IgD-negative memory B cell (primary cell): ENCODE measurements at regions not wholly inside any gene's neighbourhood (a gene's known extent, or its start where the extent isn't known, plus 50 kb on each side); places are given as distances from the start of the nearest gene placed in this dataset.
"Not testable (repeated sequence)": the region's sequence is repeated elsewhere in the genome, so short reads cannot be mapped to it uniquely, and the experiment has no call there.

Experiments used
- H3K27ac Mint-ChIP-seq, 3 donors: one replicate each; pipeline ENCODE4 v1.8.0; 2020 to 2022; ENCODE audit warnings: mild to moderate bottlenecking in 3 of 3, mixed read lengths in 3 of 3, moderate library complexity in 1 of 3
- H3K27me3 Mint-ChIP-seq: one replicate; pipeline ENCODE4 v1.8.0; 2021; ENCODE audit warnings: mixed read lengths
- H3K36me3 Mint-ChIP-seq: one replicate; pipeline ENCODE4 v1.8.0; 2020; ENCODE audit warnings: mild to moderate bottlenecking, mixed read lengths
- H3K4me1 Mint-ChIP-seq, 3 donors: one replicate each; pipeline ENCODE4 v1.8.0; 2020 to 2022; ENCODE audit warnings: mixed read lengths in 3 of 3, mild to moderate bottlenecking in 1 of 3
- H3K4me3 Mint-ChIP-seq, 4 donors: one replicate each; pipeline ENCODE4 v1.8.0; 2020 to 2022; ENCODE audit warnings: mild to moderate bottlenecking in 4 of 4, mixed read lengths in 4 of 4, moderate library complexity in 3 of 4
- H3K9me3 Mint-ChIP-seq, 3 donors: one replicate each; pipeline ENCODE4 v1.8.0; 2020 to 2021; ENCODE audit warnings: mixed read lengths in 3 of 3, mild to moderate bottlenecking in 1 of 3

- H3K4me1 Mint-ChIP-seq, H3K36me3 Mint-ChIP-seq, H3K9me3 Mint-ChIP-seq, H3K4me3 Mint-ChIP-seq, H3K27ac Mint-ChIP-seq, H3K27me3 Mint-ChIP-seq: not testable (repeated sequence)
Observed at GRCh38 chr4:189653983-189654382, 286.7 kb upstream of the FRG1 start.

- not testable (repeated sequence) for H3K27ac Mint-ChIP-seq, H3K4me3 Mint-ChIP-seq, H3K36me3 Mint-ChIP-seq, H3K4me1 Mint-ChIP-seq, H3K9me3 Mint-ChIP-seq, H3K27me3 Mint-ChIP-seq
Observed at GRCh38 chr4:189654396-189654795, 286.3 kb upstream of the FRG1 start.

GRCh38 chr4:189655817-189656216, 284.9 kb upstream of the FRG1 start:
- H3K4me3 Mint-ChIP-seq, H3K9me3 Mint-ChIP-seq, H3K36me3 Mint-ChIP-seq, H3K4me1 Mint-ChIP-seq, H3K27ac Mint-ChIP-seq, H3K27me3 Mint-ChIP-seq: not testable (repeated sequence)

- Mint-ChIP-seq H3K27ac (no peak overlapping the region), H3K4me1 (peaks cover 0 to 7% (median 6%) of the 10 kb centered on the region in 3 donors), H3K4me3 (peak overlapping the region in 1 of 4 donors; percentile 37), H3K9me3 (peaks cover 0 to 9% (median 0%) of the 10 kb centered on the region in 3 donors), H3K27me3 (no peaks in the 10 kb centered on the region), H3K36me3 (no peaks in the 10 kb centered on the region)
Observed at GRCh38 chr4:189656641-189657040, 284.0 kb upstream of the FRG1 start.

GRCh38 chr4:189658259-189658658, 282.4 kb upstream of the FRG1 start:
- H3K9me3 Mint-ChIP-seq, H3K4me1 Mint-ChIP-seq, H3K27ac Mint-ChIP-seq, H3K27me3 Mint-ChIP-seq, H3K36me3 Mint-ChIP-seq: not testable (repeated sequence)
- H3K4me3 Mint-ChIP-seq: peak overlapping the region in 1 of 4 donors; percentile 38

- not testable (repeated sequence) for H3K27ac Mint-ChIP-seq, H3K27me3 Mint-ChIP-seq, H3K4me1 Mint-ChIP-seq, H3K9me3 Mint-ChIP-seq, H3K36me3 Mint-ChIP-seq
- peak overlapping the region in 1 of 4 donors; percentile 37 for H3K4me3 Mint-ChIP-seq
Observed at GRCh38 chr4:189658831-189659230, 281.8 kb upstream of the FRG1 start.

GRCh38 chr4:189659287-189659686, 281.4 kb upstream of the FRG1 start:
- Mint-ChIP-seq H3K9me3 (peaks cover 0 to 9% (median 0%) of the 10 kb centered on the region in 3 donors), H3K4me3 (no peak overlapping the region), H3K4me1 (peaks cover 0 to 7% (median 6%) of the 10 kb centered on the region in 3 donors), H3K27ac (no peak overlapping the region), H3K36me3 (no peaks in the 10 kb centered on the region), H3K27me3 (no peaks in the 10 kb centered on the region)

GRCh38 chr4:189660722-189661360, 279.8 kb upstream of the FRG1 start:
- Mint-ChIP-seq H3K4me3 (no peak overlapping the region), H3K27ac (no peak overlapping the region), H3K9me3 (peaks cover 0 to 5% (median 0%) of the 10 kb centered on the region in 3 donors), H3K4me1 (peaks cover 0 to 7% (median 6%) of the 10 kb centered on the region in 3 donors), H3K36me3 (no peaks in the 10 kb centered on the region), H3K27me3 (no peaks in the 10 kb centered on the region)

GRCh38 chr4:189664693-189665250, 275.9 kb upstream of the FRG1 start:
- Mint-ChIP-seq H3K27me3 (no peaks in the 10 kb centered on the region), H3K4me3 (no peak overlapping the region), H3K4me1 (peaks cover 0 to 2% (median 0%) of the 10 kb centered on the region in 3 donors), H3K36me3 (no peaks in the 10 kb centered on the region), H3K27ac (no peak overlapping the region), H3K9me3 (peaks cover 0 to 2% (median 0%) of the 10 kb centered on the region in 3 donors)

GRCh38 chr4:189665712-189666305, 274.9 kb upstream of the FRG1 start:
- not testable (repeated sequence) for H3K4me1 Mint-ChIP-seq, H3K9me3 Mint-ChIP-seq, H3K36me3 Mint-ChIP-seq, H3K27me3 Mint-ChIP-seq, H3K27ac Mint-ChIP-seq, H3K4me3 Mint-ChIP-seq

- not testable (repeated sequence) for H3K9me3 Mint-ChIP-seq, H3K4me3 Mint-ChIP-seq, H3K36me3 Mint-ChIP-seq, H3K27ac Mint-ChIP-seq, H3K4me1 Mint-ChIP-seq, H3K27me3 Mint-ChIP-seq
Observed at GRCh38 chr4:189667386-189667785, 273.3 kb upstream of the FRG1 start.

- not testable (repeated sequence) for H3K27me3 Mint-ChIP-seq, H3K36me3 Mint-ChIP-seq, H3K4me1 Mint-ChIP-seq, H3K9me3 Mint-ChIP-seq, H3K4me3 Mint-ChIP-seq, H3K27ac Mint-ChIP-seq
Observed at GRCh38 chr4:189697675-189698245, 242.9 kb upstream of the FRG1 start.

GRCh38 chr4:189703000-189703399, 237.7 kb upstream of the FRG1 start:
- H3K27ac Mint-ChIP-seq, H3K4me1 Mint-ChIP-seq, H3K9me3 Mint-ChIP-seq, H3K36me3 Mint-ChIP-seq, H3K4me3 Mint-ChIP-seq, H3K27me3 Mint-ChIP-seq: not testable (repeated sequence)

- H3K4me1 Mint-ChIP-seq, H3K27ac Mint-ChIP-seq, H3K36me3 Mint-ChIP-seq, H3K9me3 Mint-ChIP-seq, H3K27me3 Mint-ChIP-seq, H3K4me3 Mint-ChIP-seq: not testable (repeated sequence)
Observed at GRCh38 chr4:189706821-189707220, 233.9 kb upstream of the FRG1 start.

- H3K27me3 Mint-ChIP-seq, H3K4me3 Mint-ChIP-seq, H3K36me3 Mint-ChIP-seq, H3K4me1 Mint-ChIP-seq, H3K9me3 Mint-ChIP-seq, H3K27ac Mint-ChIP-seq: not testable (repeated sequence)
Observed at GRCh38 chr4:189707227-189707626, 233.4 kb upstream of the FRG1 start.

- not testable (repeated sequence) for H3K4me3 Mint-ChIP-seq, H3K27ac Mint-ChIP-seq, H3K27me3 Mint-ChIP-seq, H3K4me1 Mint-ChIP-seq, H3K36me3 Mint-ChIP-seq, H3K9me3 Mint-ChIP-seq
Observed at GRCh38 chr4:189711956-189712355, 228.7 kb upstream of the FRG1 start.
